Cardiac septum (tissue), 1 donor: ENCODE measurements at regions not wholly inside any gene's neighbourhood (a gene's known extent, or its start where the extent isn't known, plus 50 kb on each side); places are given as distances from the start of the nearest gene placed in this dataset.

ENCODE experiments used
- DNase-seq: peaks from one replicate; pipeline ENCODE4 v3.0.0-alpha.2; 2020; ENCODE audit warnings: low spot score
- intact Hi-C: fragments of 100-400 bp; cut with DNase I; formaldehyde crosslinking; loops from one replicate; pipeline ENCODE4 v1.14.0; 2022
- donor health status: DM: no; HTN: no; CAD: no.

- intact Hi-C loops, result no loop called here
- no peak for DNase-seq
Measured at GRCh38 chr2:144950899-144951560, 431.1 kb upstream of the ZEB2 start.

GRCh38 chr2:144948205-144948855 is 428.4 kb upstream of the ZEB2 start:
- no peak for DNase-seq
- intact Hi-C loops, result no loop called here

GRCh38 chr2:144947709-144948037 is 427.8 kb upstream of the ZEB2 start:
- DNase-seq, result no peak

GRCh38 chr2:144946263-144946662 is 426.3 kb upstream of the ZEB2 start:
- intact Hi-C loops, result no loop called here
- DNase-seq, result no peak

More at GRCh38 chr2:144947709-144948037, 427.8 kb upstream of the ZEB2 start:
- intact Hi-C loops, result no loop called here

GRCh38 chr2:144944546-144945220 is 424.8 kb upstream of the ZEB2 start:
- no peak for DNase-seq
- intact Hi-C loops, result loop anchor here (5.0 kb wide), 1 partner anchor 53 kb away; no protein-coding TSS in a partner anchor

- intact Hi-C loops, result loop anchor here (5.0 kb wide), 1 partner anchor 53 kb away; no protein-coding TSS in a partner anchor
- no peak for DNase-seq
Measured at GRCh38 chr2:144943986-144944385, 424.1 kb upstream of the ZEB2 start.

GRCh38 chr2:144943293-144943941 is 423.5 kb upstream of the ZEB2 start:
- DNase-seq, result no peak
- intact Hi-C loops, result loop anchor here (5.0 kb wide), 1 partner anchor 54 kb away; no protein-coding TSS in a partner anchor

GRCh38 chr2:144942516-144943256 is 422.8 kb upstream of the ZEB2 start:
- intact Hi-C loops, result loop anchor here (5.0 kb wide), 1 partner anchor 55 kb away; no protein-coding TSS in a partner anchor
- DNase-seq, result no peak

- no peak for DNase-seq
Measured at GRCh38 chr2:144941743-144942488, 422.0 kb upstream of the ZEB2 start.

GRCh38 chr2:144939590-144939989 is 419.7 kb upstream of the ZEB2 start:
- intact Hi-C loops, result loop anchor here (5.0 to 10.0 kb wide), 3 partner anchors 145 to 417 kb away; partner anchors contain the start of gene ZEB2
- no peak for DNase-seq

More at GRCh38 chr2:144941743-144942488, 422.0 kb upstream of the ZEB2 start:
- intact Hi-C loops, result loop anchor here (5.0 kb wide), 1 partner anchor 55 kb away; no protein-coding TSS in a partner anchor

GRCh38 chr2:144937910-144938709 is 418.2 kb upstream of the ZEB2 start:
- DNase-seq, result no peak
- intact Hi-C loops, result loop anchor here (5.0 to 10.0 kb wide), 3 partner anchors 147 to 416 kb away; partner anchors contain the start of gene ZEB2

GRCh38 chr2:144937066-144937465 is 417.1 kb upstream of the ZEB2 start:
- intact Hi-C loops, result loop anchor here (5.0 to 10.0 kb wide), 3 partner anchors 148 to 415 kb away; partner anchors contain the start of gene ZEB2
- no peak for DNase-seq

GRCh38 chr2:144936442-144936841 is 416.5 kb upstream of the ZEB2 start:
- intact Hi-C loops, result loop anchor here (5.0 to 10.0 kb wide), 3 partner anchors 148 to 414 kb away; partner anchors contain the start of gene ZEB2
- DNase-seq, result no peak

- no peak for DNase-seq
- intact Hi-C loops, result loop anchor here (5.0 to 10.0 kb wide), 3 partner anchors 149 to 413 kb away; partner anchors contain the start of gene ZEB2
Measured at GRCh38 chr2:144935736-144936135, 415.8 kb upstream of the ZEB2 start.

- intact Hi-C loops, result loop anchor here (5.0 to 10.0 kb wide), 3 partner anchors 150 to 413 kb away; partner anchors contain the start of gene ZEB2
- DNase-seq, result no peak
Measured at GRCh38 chr2:144935191-144935590, 415.3 kb upstream of the ZEB2 start.

GRCh38 chr2:144931960-144932359 is 412.0 kb upstream of the ZEB2 start:
- no peak for DNase-seq
- intact Hi-C loops, result loop anchor here (10.0 kb wide), 2 partner anchors 153 to 217 kb away; no protein-coding TSS in a partner anchor

GRCh38 chr2:144931480-144931879 is 411.6 kb upstream of the ZEB2 start:
- intact Hi-C loops, result loop anchor here (10.0 kb wide), 2 partner anchors 153 to 217 kb away; no protein-coding TSS in a partner anchor
- DNase-seq, result no peak
